Neural cell (in vitro differentiated cells): ENCODE measurements at regions not wholly inside any gene's neighbourhood (a gene's known extent, or its start where the extent isn't known, plus 50 kb on each side); places are given as distances from the start of the nearest gene placed in this dataset.

ENCODE experiments used
- EZH2 ChIP-seq: fragments of 200-600, 300-800 bp; shearing (Covaris generic), sonication (generic); IDR thresholded peaks from 2 replicates; pipeline ENCODE4 v1.6.1; 2014; ENCODE audit warnings: antibody characterized with exemption, low read length, borderline replicate concordance, mild to moderate bottlenecking; ENCODE audit not compliant: insufficient read depth, poor library complexity, severe bottlenecking
- MXI1 ChIP-seq: fragments of 450-650 bp; conservative IDR thresholded peaks from 2 replicates; pipeline ENCODE4 v1.6.1; 2014; ENCODE audit warnings: antibody characterized with exemption, mild to moderate bottlenecking; ENCODE audit not compliant: poor library complexity, severe bottlenecking
- POLR2AphosphoS5 ChIP-seq: IDR thresholded peaks from 2 replicates; pipeline ENCODE4 v1.6.1; 2012
- TF ChIP-seq, protein P1 (sequence below): fragments of 450-650 bp; IDR thresholded peaks from 2 replicates; pipeline ENCODE4 v1.5.1; 2014; ENCODE audit warnings: antibody characterized with exemption, mild to moderate bottlenecking, moderate library complexity; ENCODE audit not compliant: poor library complexity, severe bottlenecking

DNA sequence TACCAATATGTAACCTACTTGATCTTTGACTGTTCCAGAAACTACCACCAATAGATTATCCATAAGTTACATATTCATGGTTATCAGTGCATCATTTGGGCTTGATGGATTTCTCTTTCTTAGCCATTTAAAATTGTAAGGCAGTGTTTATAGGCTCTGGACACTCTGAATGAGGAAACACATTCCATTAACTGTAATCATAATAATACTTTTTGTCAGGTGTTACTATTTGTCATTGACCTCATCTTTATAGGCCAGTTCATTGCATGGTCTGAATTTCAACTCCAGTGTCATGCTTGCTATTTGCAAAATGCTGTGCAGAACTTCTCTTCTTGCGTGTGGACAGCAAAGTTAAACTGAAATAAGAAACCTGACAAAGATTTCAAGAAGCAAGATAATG is 1340.2 kb upstream of the ZEB2 start:
- no peak for TF ChIP-seq EZH2
- no peak for TF ChIP-seq POLR2AphosphoS5
- no peak for TF ChIP-seq MXI1
- TF ChIP-seq, protein P1, sequence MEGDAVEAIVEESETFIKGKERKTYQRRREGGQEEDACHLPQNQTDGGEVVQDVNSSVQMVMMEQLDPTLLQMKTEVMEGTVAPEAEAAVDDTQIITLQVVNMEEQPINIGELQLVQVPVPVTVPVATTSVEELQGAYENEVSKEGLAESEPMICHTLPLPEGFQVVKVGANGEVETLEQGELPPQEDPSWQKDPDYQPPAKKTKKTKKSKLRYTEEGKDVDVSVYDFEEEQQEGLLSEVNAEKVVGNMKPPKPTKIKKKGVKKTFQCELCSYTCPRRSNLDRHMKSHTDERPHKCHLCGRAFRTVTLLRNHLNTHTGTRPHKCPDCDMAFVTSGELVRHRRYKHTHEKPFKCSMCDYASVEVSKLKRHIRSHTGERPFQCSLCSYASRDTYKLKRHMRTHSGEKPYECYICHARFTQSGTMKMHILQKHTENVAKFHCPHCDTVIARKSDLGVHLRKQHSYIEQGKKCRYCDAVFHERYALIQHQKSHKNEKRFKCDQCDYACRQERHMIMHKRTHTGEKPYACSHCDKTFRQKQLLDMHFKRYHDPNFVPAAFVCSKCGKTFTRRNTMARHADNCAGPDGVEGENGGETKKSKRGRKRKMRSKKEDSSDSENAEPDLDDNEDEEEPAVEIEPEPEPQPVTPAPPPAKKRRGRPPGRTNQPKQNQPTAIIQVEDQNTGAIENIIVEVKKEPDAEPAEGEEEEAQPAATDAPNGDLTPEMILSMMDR: no peak
